GM19463 (cell line): ENCODE measurements at regions not wholly inside any gene's neighbourhood (a gene's known extent, or its start where the extent isn't known, plus 50 kb on each side); places are given as distances from the start of the nearest gene placed in this dataset.
A peak's percentile ranks its signal among the peaks of the same experiment; 100 is the strongest.

Experiments
- ATAC-seq: cut with Tn5 transposase; IDR thresholded peaks from one replicate; pipeline ENCODE4 v1.9.1; 2021; ENCODE audit warnings: mild to moderate bottlenecking, moderate library complexity; ENCODE audit not compliant: unreplicated experiment

- ATAC-seq, result no peak
These were observed 145.4 kb upstream of the BMP2 start for GRCh38 chr20:6622041-6622440.

- ATAC-seq, result no peak
These were observed 149.4 kb upstream of the BMP2 start for GRCh38 chr20:6618051-6618450.

- ATAC-seq, result no peak
These were observed 151.1 kb upstream of the BMP2 start for GRCh38 chr20:6616421-6616820.

- ATAC-seq, result no peak
These were observed 152.7 kb upstream of the BMP2 start for GRCh38 chr20:6614836-6615235.

GRCh38 chr20:6613280-6613861, 154.1 kb upstream of the BMP2 start:
- ATAC-seq, result peak; percentile 81

- ATAC-seq, result no peak
These were observed 154.9 kb upstream of the BMP2 start for GRCh38 chr20:6612606-6612923.

GRCh38 chr20:6611911-6612605, 155.4 kb upstream of the BMP2 start:
- ATAC-seq, result no peak

- ATAC-seq, result no peak
These were observed 160.8 kb upstream of the BMP2 start for GRCh38 chr20:6606651-6607050.

GRCh38 chr20:6605055-6605935, 162.2 kb upstream of the BMP2 start:
- ATAC-seq, result no peak

- ATAC-seq, result no peak
These were observed 163.3 kb upstream of the BMP2 start for GRCh38 chr20:6604179-6604578.

- no peak for ATAC-seq
These were observed 167.4 kb upstream of the BMP2 start for GRCh38 chr20:6599876-6600735.

- no peak for ATAC-seq
These were observed 171.8 kb upstream of the BMP2 start for GRCh38 chr20:6595704-6596103.

- no peak for ATAC-seq
These were observed 176.4 kb upstream of the BMP2 start for GRCh38 chr20:6590891-6591637.

GRCh38 chr20:6588296-6588695, 179.2 kb upstream of the BMP2 start:
- no peak for ATAC-seq

GRCh38 chr20:6583134-6583738, 184.2 kb upstream of the BMP2 start:
- ATAC-seq, result peak; percentile 97

GRCh38 chr20:6582449-6582848, 185.0 kb upstream of the BMP2 start:
- no peak for ATAC-seq

GRCh38 chr20:6580486-6580885, 187.0 kb upstream of the BMP2 start:
- ATAC-seq, result no peak

GRCh38 chr20:6579824-6580223, 187.7 kb upstream of the BMP2 start:
- no peak for ATAC-seq

- ATAC-seq, result no peak
These were observed 188.1 kb upstream of the BMP2 start for GRCh38 chr20:6579417-6579816.

GRCh38 chr20:6577451-6577850, 190.0 kb upstream of the BMP2 start:
- no peak for ATAC-seq
